Esophagus squamous epithelium (tissue), 4 donors: ENCODE measurements at regions not wholly inside any gene's neighbourhood (a gene's known extent, or its start where the extent isn't known, plus 50 kb on each side); places are given as distances from the start of the nearest gene placed in this dataset.

Experiments
- CTCF ChIP-seq, 6 experiments: fragments of 450-650 bp in 4 of 6; fragments of 200-600 bp in 2 of 6; sonication (generic) in 2 of 6; IDR thresholded peaks; one replicate each; pipeline ENCODE4 v1.5.1; 2016 to 2019; ENCODE audit warnings: antibody characterized with exemption in 6 of 6, mild to moderate bottlenecking in 4 of 6, moderate library complexity in 4 of 6
- POLR2A ChIP-seq, 4 donors: fragments of 450-650 bp; IDR thresholded peaks; one replicate each; pipeline ENCODE4 v1.6.1; 2017; ENCODE audit warnings: antibody characterized with exemption in 4 of 4, mild to moderate bottlenecking in 4 of 4, moderate library complexity in 3 of 4

DNA sequence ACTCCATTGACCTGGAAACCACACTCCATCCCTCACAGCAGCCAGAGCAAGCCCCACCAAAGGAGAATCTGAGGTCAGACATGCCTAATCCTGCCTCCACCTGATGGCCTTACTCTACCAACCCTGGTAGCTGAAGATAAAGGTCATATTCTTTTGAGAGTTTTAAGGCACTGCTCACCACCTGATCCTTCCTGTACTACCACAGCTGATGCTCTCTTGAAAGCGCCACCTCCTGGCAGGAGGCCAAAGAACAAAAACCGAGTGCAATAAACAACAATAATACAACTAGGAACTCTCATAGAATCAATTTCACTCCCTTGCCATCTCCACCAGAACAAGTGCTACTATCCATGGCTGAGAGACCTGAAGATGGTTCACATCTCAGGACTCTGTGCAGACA lies 301.6 kb downstream of the NAF1 start:
- TF ChIP-seq CTCF (IDR thresholded peaks at IDR 0.05) (no peak), POLR2A (IDR thresholded peaks at IDR 0.05) (no peak)
